GM12865 (cell line): ENCODE measurements at regions not wholly inside any gene's neighbourhood (a gene's known extent, or its start where the extent isn't known, plus 50 kb on each side); places are given as distances from the start of the nearest gene placed in this dataset.
"Not testable (repeated sequence)": the region's sequence is repeated elsewhere in the genome, so short reads cannot be mapped to it uniquely, and the experiment has no call there.

Experiments
- DNase-seq: peaks from one replicate; pipeline ENCODE4 v3.0.0; 2010; ENCODE audit warnings: low read depth
- H3K4me3 ChIP-seq: 2 replicates; pipeline ENCODE4 v1.5.1; 2011; ENCODE audit warnings: mild to moderate bottlenecking, low read depth, low read length, control low read depth
- CTCF ChIP-seq: IDR thresholded peaks from 2 replicates; pipeline ENCODE4 v1.5.1; 2011; ENCODE audit warnings: low read length, control low read depth, low read depth, inconsistent platforms; ENCODE audit not compliant: insufficient read depth; ENCODE audit errors: missing control alignments

GRCh38 chr13:27362064-27362751 is 62.2 kb upstream of the GTF3A start:
- no peak overlapping the region; the same call in 1 of the 2 replicates for H3K4me3 ChIP-seq
- peak; percentile 87 for DNase-seq
- TF ChIP-seq CTCF, result peak; percentile 97

- not testable (repeated sequence) for H3K4me3 ChIP-seq, DNase-seq
These were observed 60.8 kb upstream of the GTF3A start for GRCh38 chr13:27363637-27364036.

- no peak for DNase-seq
- TF ChIP-seq CTCF, result no peak
- H3K4me3 ChIP-seq, result no peak overlapping the region
These were observed 56.8 kb upstream of the GTF3A start for GRCh38 chr13:27367570-27367969.

- TF ChIP-seq CTCF, result no peak
- no peak overlapping the region for H3K4me3 ChIP-seq
- DNase-seq, result no peak
These were observed 54.0 kb upstream of the GTF3A start for GRCh38 chr13:27370305-27370872.

DNA sequence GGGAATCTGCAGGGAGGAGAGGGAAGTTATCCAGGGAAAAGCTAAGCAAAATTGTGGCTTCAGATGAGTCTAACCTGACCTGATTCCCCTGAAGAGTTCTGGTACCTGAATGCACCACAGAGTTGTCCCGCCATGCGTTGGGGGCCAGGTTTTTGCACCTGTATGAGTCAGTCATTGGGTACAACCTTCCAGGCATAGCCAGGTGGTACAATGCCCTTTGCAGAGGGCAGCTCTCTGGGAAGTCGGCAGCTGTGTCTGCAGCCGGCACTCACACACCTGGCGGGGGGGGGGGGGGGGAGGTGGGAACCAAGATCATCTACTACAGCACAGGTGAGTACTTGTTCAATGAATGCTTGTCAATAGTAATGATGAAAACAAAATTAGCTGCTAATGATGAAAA is 52.5 kb upstream of the GTF3A start:
- TF ChIP-seq CTCF, result no peak
- DNase-seq, result no peak
- H3K4me3 ChIP-seq, result no peak overlapping the region

DNA sequence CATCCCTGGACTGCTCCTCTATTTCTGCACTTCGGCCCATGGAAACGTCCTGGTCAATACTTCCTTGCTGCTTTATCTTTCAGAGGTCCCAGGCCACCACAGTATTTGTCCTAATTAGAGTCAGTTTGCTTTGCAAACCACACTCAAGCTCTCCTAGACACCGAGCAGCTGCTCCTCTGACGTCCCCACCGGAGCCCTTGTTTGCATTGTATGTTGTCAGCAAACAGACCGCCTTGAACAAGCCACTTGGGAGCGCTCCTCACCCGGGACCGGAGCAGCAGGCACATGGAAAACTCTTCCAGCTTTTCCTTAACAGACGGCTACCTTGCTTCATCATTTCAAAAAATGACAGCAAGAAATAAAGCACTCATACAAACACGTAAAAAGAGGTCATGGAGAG is 51.5 kb upstream of the GTF3A start:
- DNase-seq, result no peak
- no peak for TF ChIP-seq CTCF
- H3K4me3 ChIP-seq, result no peak overlapping the region

GRCh38 chr13:27374126-27374613 is 50.2 kb upstream of the GTF3A start:
- no peak for DNase-seq

More at GRCh38 chr13:27374126-27374613, 50.2 kb upstream of the GTF3A start:
- H3K4me3 ChIP-seq, result no peak overlapping the region
- no peak for TF ChIP-seq CTCF
